WERI-Rb-1 (cell line): ENCODE measurements at regions not wholly inside any gene's neighbourhood (a gene's known extent, or its start where the extent isn't known, plus 50 kb on each side); places are given as distances from the start of the nearest gene placed in this dataset.

Experiments used
- DNase-seq: peaks from one replicate; pipeline ENCODE4 v3.0.0-alpha.2; 2020
- H3K27ac ChIP-seq: fragments of 250-450 bp; sonication (Bioruptor Pico); 2 replicates; pipeline ENCODE4 v1.5.1; 2020; ENCODE audit warnings: mild to moderate bottlenecking, moderate library complexity
- H3K27me3 ChIP-seq: fragments of 250-450 bp; sonication (Bioruptor Pico); 2 replicates; pipeline ENCODE4 v1.5.1; 2021; ENCODE audit warnings: mild to moderate bottlenecking, low read depth, moderate library complexity; ENCODE audit not compliant: insufficient read depth, severe bottlenecking
- H3K36me3 ChIP-seq: fragments of 250-450 bp; sonication (Bioruptor Pico); 2 replicates; pipeline ENCODE4 v1.5.1; 2020; ENCODE audit warnings: mild to moderate bottlenecking, moderate library complexity
- H3K4me3 ChIP-seq: 2 replicates; pipeline ENCODE4 v1.5.1; 2011; ENCODE audit warnings: low read depth, mild to moderate bottlenecking, control low read depth, low read length
- H3K9me3 ChIP-seq: fragments of 250-450 bp; sonication (Bioruptor Pico); 2 replicates; pipeline ENCODE4 v1.5.1; 2021; ENCODE audit warnings: mild to moderate bottlenecking, moderate library complexity; ENCODE audit not compliant: severe bottlenecking
- CTCF ChIP-seq: IDR thresholded peaks from 2 replicates; pipeline ENCODE4 v1.5.1; 2011; ENCODE audit warnings: low read depth, mild to moderate bottlenecking, control low read depth, inconsistent platforms, low read length

GRCh38 chr7:131952365-131952764 lies 395.9 kb upstream of the PODXL start:
- Histone ChIP-seq H3K9me3 (no peaks in the 10 kb centered on the region), H3K27me3 (no peaks in the 10 kb centered on the region), H3K36me3 (no peaks in the 10 kb centered on the region), H3K27ac (no peak overlapping the region), H3K4me3 (no peak overlapping the region)
- no peak for TF ChIP-seq CTCF
- peak; percentile 28 for DNase-seq

GRCh38 chr7:131950758-131951157 lies 394.3 kb upstream of the PODXL start:
- Histone ChIP-seq H3K27ac (no peak overlapping the region), H3K36me3 (no peaks in the 10 kb centered on the region), H3K9me3 (no peaks in the 10 kb centered on the region), H3K27me3 (no peaks in the 10 kb centered on the region), H3K4me3 (no peak overlapping the region)
- no peak for TF ChIP-seq CTCF
- DNase-seq = no peak

GRCh38 chr7:131949659-131950058 lies 393.2 kb upstream of the PODXL start:
- Histone ChIP-seq H3K36me3 (no peaks in the 10 kb centered on the region), H3K27ac (no peak overlapping the region), H3K4me3 (no peak overlapping the region), H3K9me3 (no peaks in the 10 kb centered on the region), H3K27me3 (no peaks in the 10 kb centered on the region)
- DNase-seq = peak; percentile 34
- no peak for TF ChIP-seq CTCF

GRCh38 chr7:131948434-131949053 lies 392.1 kb upstream of the PODXL start:
- Histone ChIP-seq H3K27ac (peak overlapping the region; percentile 70), H3K36me3 (no peaks in the 10 kb centered on the region), H3K27me3 (no peaks in the 10 kb centered on the region), H3K9me3 (no peaks in the 10 kb centered on the region), H3K4me3 (peak overlapping the region; percentile 20)
- no peak for TF ChIP-seq CTCF
- DNase-seq = peak; percentile 96

GRCh38 chr7:131947661-131948060 lies 391.2 kb upstream of the PODXL start:
- no peak for DNase-seq
- Histone ChIP-seq H3K27me3 (no peaks in the 10 kb centered on the region), H3K4me3 (no peak overlapping the region), H3K36me3 (no peaks in the 10 kb centered on the region), H3K27ac (peak overlapping the region; percentile 70), H3K9me3 (no peaks in the 10 kb centered on the region)
- no peak for TF ChIP-seq CTCF

GRCh38 chr7:131945957-131946544 lies 389.6 kb upstream of the PODXL start:
- no peak overlapping the region for H3K4me3 ChIP-seq
- TF ChIP-seq CTCF = no peak
- no peaks in the 10 kb centered on the region for H3K27me3 ChIP-seq
- no peaks in the 10 kb centered on the region for H3K36me3 ChIP-seq
- H3K27ac ChIP-seq = no peak overlapping the region
- no peak for DNase-seq
- H3K9me3 ChIP-seq = no peaks in the 10 kb centered on the region
